Calu3 (cell line): ENCODE measurements at regions not wholly inside any gene's neighbourhood (a gene's known extent, or its start where the extent isn't known, plus 50 kb on each side); places are given as distances from the start of the nearest gene placed in this dataset.
"Not testable (repeated sequence)": the region's sequence is repeated elsewhere in the genome, so short reads cannot be mapped to it uniquely, and the experiment has no call there.

Source experiments
- BruUV-seq: library from RNA; stranded (reverse); fragments of 400-500 nt; replicated peaks from 2 replicates; lab custom pipeline; 2021; lab: Mats Ljungman, UMichigan
- CTCF ChIA-PET: fragments of 300-600 bp; sonication (Branson Sonifier 250); formaldehyde crosslinking; loops from one replicate; lab custom pipeline; 2022; ENCODE audit warnings: antibody characterized with exemption; lab: Charles Lee
- DNase-seq: peaks from one replicate; pipeline ENCODE4 v3.0.0; 2022
- H3K27ac Mint-ChIP-seq: one replicate; pipeline ENCODE4 v1.8.0; 2022; ENCODE audit warnings: mixed read lengths; ENCODE audit not compliant: unreplicated experiment
- H3K27me3 Mint-ChIP-seq: one replicate; pipeline ENCODE4 v1.8.0; 2022; ENCODE audit warnings: mixed read lengths; ENCODE audit not compliant: unreplicated experiment
- H3K36me3 Mint-ChIP-seq: one replicate; pipeline ENCODE4 v1.8.0; 2022; ENCODE audit warnings: mild to moderate bottlenecking, moderate library complexity, mixed read lengths; ENCODE audit not compliant: insufficient read depth, unreplicated experiment
- H3K4me1 Mint-ChIP-seq: one replicate; pipeline ENCODE4 v1.8.0; 2022; ENCODE audit warnings: mild to moderate bottlenecking, low read depth, mixed read lengths; ENCODE audit not compliant: unreplicated experiment
- H3K4me3 Mint-ChIP-seq: one replicate; pipeline ENCODE4 v1.8.0; 2022; ENCODE audit warnings: mild to moderate bottlenecking, low read depth, moderate library complexity, mixed read lengths; ENCODE audit not compliant: unreplicated experiment
- H3K9me3 Mint-ChIP-seq: one replicate; pipeline ENCODE4 v1.8.0; 2022; ENCODE audit warnings: low read depth, mixed read lengths; ENCODE audit not compliant: unreplicated experiment
- CTCF ChIP-seq: fragments of 200-600 bp; IDR thresholded peaks from one replicate; pipeline ENCODE4 v1.8.0; 2022; ENCODE audit warnings: antibody characterized with exemption; ENCODE audit not compliant: unreplicated experiment
- intact Hi-C: fragments of 100-400 bp; cut with micrococcal nuclease; formaldehyde crosslinking; loops from one replicate; pipeline ENCODE4 v1.10.0; 2022; ENCODE audit not compliant: unreplicated experiment

GRCh38 chr2:131626565-131626964 is 98.9 kb downstream of the CCDC74A start:
- intact Hi-C loops, CTCF ChIA-PET, H3K4me1 Mint-ChIP-seq, H3K36me3 Mint-ChIP-seq, BruUV-seq, H3K9me3 Mint-ChIP-seq, H3K27me3 Mint-ChIP-seq, DNase-seq, H3K27ac Mint-ChIP-seq, H3K4me3 Mint-ChIP-seq: not testable (repeated sequence)

- H3K9me3 Mint-ChIP-seq, DNase-seq, H3K27ac Mint-ChIP-seq, H3K4me3 Mint-ChIP-seq, H3K27me3 Mint-ChIP-seq, CTCF ChIA-PET, H3K36me3 Mint-ChIP-seq, H3K4me1 Mint-ChIP-seq, BruUV-seq, intact Hi-C loops: not testable (repeated sequence)
These were observed 100.1 kb downstream of the CCDC74A start for GRCh38 chr2:131627777-131628176.

- H3K36me3 Mint-ChIP-seq, H3K27me3 Mint-ChIP-seq, DNase-seq, BruUV-seq, H3K9me3 Mint-ChIP-seq, CTCF ChIA-PET, H3K27ac Mint-ChIP-seq, H3K4me1 Mint-ChIP-seq, H3K4me3 Mint-ChIP-seq, intact Hi-C loops: not testable (repeated sequence)
These were observed 104.0 kb downstream of the CCDC74A start for GRCh38 chr2:131631648-131632047.

- H3K9me3 Mint-ChIP-seq, H3K4me3 Mint-ChIP-seq, BruUV-seq, H3K27me3 Mint-ChIP-seq, H3K4me1 Mint-ChIP-seq, H3K36me3 Mint-ChIP-seq, H3K27ac Mint-ChIP-seq, intact Hi-C loops, CTCF ChIA-PET, DNase-seq: not testable (repeated sequence)
These were observed 105.7 kb downstream of the CCDC74A start for GRCh38 chr2:131633405-131633804.

GRCh38 chr2:131633827-131634695 is 106.4 kb downstream of the CCDC74A start:
- H3K4me1 Mint-ChIP-seq, H3K4me3 Mint-ChIP-seq, H3K27me3 Mint-ChIP-seq, intact Hi-C loops, H3K27ac Mint-ChIP-seq, BruUV-seq, CTCF ChIA-PET, DNase-seq, H3K9me3 Mint-ChIP-seq, H3K36me3 Mint-ChIP-seq: not testable (repeated sequence)

GRCh38 chr2:131635611-131636010 is 107.9 kb downstream of the CCDC74A start:
- Mint-ChIP-seq H3K27me3 (no peaks in the 10 kb centered on the region), H3K9me3 (no peaks in the 10 kb centered on the region), H3K36me3 (no peaks in the 10 kb centered on the region), H3K27ac (no peak overlapping the region), H3K4me3 (no peak overlapping the region), H3K4me1 (no peaks in the 10 kb centered on the region)
- no peak for DNase-seq
- BruUV-seq = no TSS peak
- CTCF ChIA-PET = no interaction called here
- TF ChIP-seq CTCF = no peak
- intact Hi-C loops = no loop called here

- H3K4me1 Mint-ChIP-seq, H3K36me3 Mint-ChIP-seq, H3K9me3 Mint-ChIP-seq, DNase-seq, H3K27ac Mint-ChIP-seq, CTCF ChIA-PET, BruUV-seq, intact Hi-C loops, H3K4me3 Mint-ChIP-seq, H3K27me3 Mint-ChIP-seq: not testable (repeated sequence)
These were observed 109.1 kb downstream of the CCDC74A start for GRCh38 chr2:131636704-131637308.

GRCh38 chr2:131639001-131639620 is 111.4 kb downstream of the CCDC74A start:
- H3K27me3 Mint-ChIP-seq, H3K36me3 Mint-ChIP-seq, H3K27ac Mint-ChIP-seq, H3K9me3 Mint-ChIP-seq, H3K4me1 Mint-ChIP-seq, intact Hi-C loops, H3K4me3 Mint-ChIP-seq, CTCF ChIA-PET, DNase-seq, BruUV-seq: not testable (repeated sequence)
